H1 (cell line): ENCODE measurements at regions not wholly inside any gene's neighbourhood (a gene's known extent, or its start where the extent isn't known, plus 50 kb on each side); places are given as distances from the start of the nearest gene placed in this dataset.

Experiments used
- CEBPB ChIP-seq: IDR thresholded peaks from 2 replicates; pipeline ENCODE4 v1.6.1; 2012; ENCODE audit warnings: low read depth, low read length
- CHD1 ChIP-seq: IDR thresholded peaks from 2 replicates; pipeline ENCODE4 v1.6.1; 2012; ENCODE audit warnings: low read depth, low read length, improper control_type of control experiment
- CHD2 ChIP-seq: IDR thresholded peaks from 2 replicates; pipeline ENCODE4 v1.6.1; 2012; ENCODE audit warnings: low read length, improper control_type of control experiment
- CHD7 ChIP-seq: fragments of 300-600 bp; sonication (generic); IDR thresholded peaks from 2 replicates; pipeline ENCODE4 v1.7.1; 2012; ENCODE audit warnings: low read length, moderate library complexity, mild to moderate bottlenecking, inconsistent platforms; ENCODE audit not compliant: insufficient replicate concordance
- GTF2F1 ChIP-seq: IDR thresholded peaks from 2 replicates; pipeline ENCODE4 v1.6.1; 2012; ENCODE audit warnings: low read depth, low read length, improper control_type of control experiment, borderline replicate concordance
- HDAC6 ChIP-seq: IDR thresholded peaks from one replicate; pipeline ENCODE4 v1.7.1; 2012; ENCODE audit warnings: low read depth, mild to moderate bottlenecking, inconsistent platforms, low read length, moderate library complexity
- JUND ChIP-seq: IDR thresholded peaks from 2 replicates; pipeline ENCODE4 v1.6.1; 2011; ENCODE audit warnings: mild to moderate bottlenecking, improper control_type of control experiment, low read length
- PHF8 ChIP-seq: fragments of 200-600 bp; sonication (generic); conservative IDR thresholded peaks from 2 replicates; pipeline ENCODE4 v1.7.1; 2012; ENCODE audit warnings: low read depth, mild to moderate bottlenecking, inconsistent platforms, low read length, moderate library complexity
- SAP30 ChIP-seq: fragments of 300-600 bp; sonication (generic); IDR thresholded peaks from 2 replicates; pipeline ENCODE4 v1.7.1; 2012; ENCODE audit warnings: low read length, moderate library complexity, mild to moderate bottlenecking, inconsistent platforms; ENCODE audit not compliant: insufficient read depth, insufficient replicate concordance
- SIX5 ChIP-seq: IDR thresholded peaks from 2 replicates; pipeline ENCODE4 v1.6.1; 2011; ENCODE audit warnings: mild to moderate bottlenecking, low read depth, low read length
- YY1 ChIP-seq: IDR thresholded peaks from 2 replicates; pipeline ENCODE4 v1.6.1; 2011; ENCODE audit warnings: low read depth, mild to moderate bottlenecking, low read length

GRCh38 chr2:78423631-78424030 is 601.9 kb upstream of the REG3G start (continued):
- TF ChIP-seq CHD7 (no peak), SIX5 (no peak), CEBPB (no peak), CHD1 (no peak), GTF2F1 (no peak), JUND (no peak), PHF8 (no peak), YY1 (no peak), SAP30 (no peak), CHD2 (no peak), HDAC6 (no peak)
- TF ChIP-seq, all 59 proteins: peak for 0
